ENCODE measurements at regions not wholly inside any gene's neighbourhood (a gene's known extent, or its start where the extent isn't known, plus 50 kb on each side); places are given as distances from the start of the nearest gene placed in this dataset.

GRCh38 chr6:120614723-120615122, 719.6 kb downstream of the TBC1D32 start:
- no peak for DNase-seq

- DNase-seq = no peak
These were observed 725.5 kb downstream of the TBC1D32 start for GRCh38 chr6:120608826-120609225.

GRCh38 chr6:120606743-120607142, 727.5 kb downstream of the TBC1D32 start:
- DNase-seq = no peak

GRCh38 chr6:120604510-120604909, 729.8 kb downstream of the TBC1D32 start:
- DNase-seq = no peak

DNA sequence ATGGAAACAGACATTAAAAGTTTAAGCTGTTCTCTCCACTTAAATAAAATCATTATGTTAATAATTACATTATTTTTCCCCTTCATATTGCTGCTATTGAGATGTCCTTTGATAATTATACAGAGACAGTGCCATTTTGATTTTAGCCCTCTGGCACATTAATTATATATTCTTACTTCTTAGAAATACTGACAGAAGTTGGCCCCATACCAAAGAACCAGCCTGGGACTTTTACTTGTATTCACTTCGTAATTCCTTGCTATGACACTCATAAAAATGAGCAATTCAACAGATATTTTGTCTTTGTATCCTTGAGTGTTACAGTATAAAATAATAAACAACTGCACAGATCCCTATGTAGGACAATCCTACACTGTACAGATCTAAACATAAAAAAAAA, 743.7 kb downstream of the TBC1D32 start:
- no peak for DNase-seq

DNA sequence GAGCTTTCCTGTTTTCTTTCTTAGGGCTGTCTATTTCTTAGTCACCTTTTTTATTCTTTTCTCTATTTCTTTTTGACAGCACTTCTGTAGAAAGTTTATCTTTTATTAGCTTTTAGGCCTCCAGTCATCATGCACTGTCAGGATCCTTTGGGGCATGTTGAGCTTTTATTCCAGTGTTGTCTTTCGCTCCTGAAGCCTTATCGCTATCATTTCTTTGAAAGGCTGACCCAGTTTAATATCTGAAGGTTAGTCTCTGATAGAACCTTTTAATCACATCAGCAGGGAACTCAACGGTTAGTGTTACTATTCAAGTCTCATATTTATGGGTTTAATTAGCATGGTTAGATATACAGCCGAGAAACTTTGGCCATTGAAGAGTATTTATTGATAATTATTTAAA, 745.9 kb downstream of the TBC1D32 start:
- DNase-seq = no peak

DNA sequence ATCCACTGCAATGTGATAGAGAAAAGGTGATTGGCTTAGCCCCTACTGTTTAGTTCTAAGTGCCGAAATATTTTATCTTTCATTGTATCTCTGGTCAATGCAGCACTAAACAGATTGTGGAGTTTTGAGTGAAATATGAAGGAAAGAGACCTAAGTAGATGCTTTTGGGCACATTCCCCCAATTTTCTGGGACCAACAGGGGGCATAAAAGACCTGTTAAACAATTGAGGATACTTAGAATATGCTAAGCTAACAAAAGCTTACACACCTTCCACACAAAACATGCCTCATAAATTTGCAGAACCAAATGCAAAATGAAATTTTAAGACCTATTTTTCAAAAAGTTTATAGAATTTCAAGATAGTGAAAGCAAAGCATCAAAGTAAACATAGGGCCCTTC, 746.9 kb downstream of the TBC1D32 start:
- DNase-seq = no peak

DNA sequence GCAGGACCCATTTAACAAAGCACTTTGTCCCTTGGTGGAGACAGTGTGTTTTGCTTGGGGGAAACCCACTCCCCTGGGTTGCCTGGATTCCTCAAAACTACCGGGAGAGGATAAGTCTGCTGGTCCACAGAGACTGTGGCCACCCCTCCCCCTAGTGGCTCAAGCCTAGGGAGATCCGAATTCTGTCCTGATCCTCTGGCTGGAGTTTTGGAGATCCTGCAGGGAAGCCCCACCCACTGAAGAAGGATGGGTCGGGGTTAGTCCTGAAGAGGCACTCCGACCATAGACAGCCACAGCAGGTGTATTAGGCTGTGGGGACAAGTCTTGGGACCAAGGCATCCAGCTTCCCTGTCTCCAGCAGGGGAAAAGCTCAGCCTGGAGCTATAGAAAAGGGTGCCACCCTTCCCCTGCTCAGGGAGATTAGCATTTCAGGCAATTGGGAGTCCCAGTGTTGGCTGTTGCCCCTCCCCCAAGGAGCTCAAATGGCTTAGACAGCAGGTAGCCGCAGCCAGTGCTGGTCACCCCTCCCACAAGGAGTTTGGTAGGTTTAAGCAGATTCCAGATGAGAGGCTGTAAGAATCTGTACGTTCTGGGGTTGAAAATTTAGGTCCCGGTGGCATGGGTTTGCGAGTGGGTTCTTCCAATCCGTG, 750.0 kb downstream of the TBC1D32 start:
- DNase-seq = no peak

- no peak for DNase-seq
These were observed 758.2 kb downstream of the TBC1D32 start for GRCh38 chr6:120576061-120576460.

DNA sequence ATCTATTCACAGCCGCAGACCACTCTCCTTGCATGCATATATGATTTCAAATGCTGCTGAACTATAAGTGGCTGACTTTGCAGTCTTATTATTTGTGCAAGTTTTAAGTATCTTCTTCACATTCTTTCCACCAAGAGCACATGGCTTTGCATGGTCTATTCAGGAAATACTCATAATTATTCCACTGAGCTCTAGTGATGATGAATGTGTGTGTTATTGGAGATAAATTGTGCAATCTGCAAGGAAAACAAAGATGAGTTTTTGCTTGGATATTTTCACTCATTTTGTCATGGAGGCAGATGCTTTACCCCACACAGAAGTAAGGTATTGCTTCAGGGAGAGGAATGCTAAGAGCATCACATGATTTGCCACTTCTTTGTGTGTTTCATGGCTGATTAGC, 764.6 kb downstream of the TBC1D32 start:
- no peak for DNase-seq

DNA sequence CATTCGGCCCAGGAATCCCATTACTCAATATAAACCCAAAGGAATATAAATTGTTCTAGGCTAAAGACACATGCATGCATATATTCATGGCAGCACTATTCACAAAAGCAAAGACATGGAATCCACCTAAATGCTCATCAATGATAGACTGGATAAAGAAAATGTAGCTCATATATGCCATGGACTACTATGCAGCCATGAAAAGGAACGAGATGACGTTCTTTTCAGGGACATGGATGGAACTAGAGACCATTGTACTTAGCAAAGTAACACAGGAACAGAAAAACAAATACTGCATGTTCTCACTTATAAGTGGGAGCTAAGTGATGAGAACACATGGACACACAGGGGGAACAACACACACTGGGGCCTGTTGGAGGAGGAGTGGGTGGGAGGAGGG, 769.5 kb downstream of the TBC1D32 start:
- no peak for DNase-seq

GRCh38 chr6:120558294-120558693, 776.0 kb downstream of the TBC1D32 start:
- no peak for DNase-seq

GRCh38 chr6:120557554-120557953, 776.7 kb downstream of the TBC1D32 start:
- no peak for DNase-seq

GRCh38 chr6:120556491-120556890, 777.8 kb downstream of the TBC1D32 start:
- no peak for DNase-seq

DNA sequence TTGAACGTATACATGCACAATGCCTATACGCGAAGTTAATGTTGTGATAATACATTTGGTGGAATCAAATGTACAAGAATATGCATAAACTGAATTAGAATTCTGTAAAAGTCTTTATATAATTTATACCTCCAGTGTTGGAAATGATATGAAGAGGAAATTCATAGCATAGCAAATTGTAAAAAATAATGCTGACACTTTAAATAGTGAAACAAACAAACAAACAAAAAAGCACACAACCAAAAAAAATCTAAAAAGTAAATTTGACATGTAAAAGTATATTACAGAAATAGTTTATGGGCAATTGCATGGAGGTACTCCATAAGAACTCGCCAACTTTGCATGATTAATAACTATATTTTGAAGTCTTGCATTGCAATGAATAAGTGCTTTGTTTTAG, 780.9 kb downstream of the TBC1D32 start:
- no peak for DNase-seq

- no peak for DNase-seq
These were observed 788.9 kb downstream of the TBC1D32 start for GRCh38 chr6:120545353-120545752.

GRCh38 chr6:120534954-120535353, 799.3 kb downstream of the TBC1D32 start:
- no peak for DNase-seq

GRCh38 chr6:120526576-120526975, 807.7 kb downstream of the TBC1D32 start:
- no peak for DNase-seq

DNA sequence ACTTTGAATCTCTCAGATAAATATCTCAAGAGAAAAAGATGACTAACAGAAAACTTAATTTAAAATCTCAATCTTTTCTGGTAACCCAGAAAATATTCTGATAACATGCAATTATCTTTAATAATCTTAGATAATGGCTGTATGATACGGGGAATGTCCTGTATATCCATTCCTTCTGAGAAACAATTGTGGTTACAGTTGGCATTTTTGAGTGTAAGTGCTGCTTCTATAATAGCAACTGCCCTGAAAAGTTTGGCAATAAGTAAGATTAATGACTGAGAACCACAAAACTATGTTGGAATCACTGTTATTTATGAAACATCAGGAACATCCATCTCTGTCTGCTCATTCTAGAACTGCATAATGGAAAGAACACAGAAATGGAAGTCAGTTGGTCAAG, 819.7 kb downstream of the TBC1D32 start:
- no peak for DNase-seq

- DNase-seq = no peak
These were observed 822.6 kb downstream of the TBC1D32 start for GRCh38 chr6:120511712-120512111.

GRCh38 chr6:120498711-120499110, 835.6 kb downstream of the TBC1D32 start:
- no peak for DNase-seq

DNA sequence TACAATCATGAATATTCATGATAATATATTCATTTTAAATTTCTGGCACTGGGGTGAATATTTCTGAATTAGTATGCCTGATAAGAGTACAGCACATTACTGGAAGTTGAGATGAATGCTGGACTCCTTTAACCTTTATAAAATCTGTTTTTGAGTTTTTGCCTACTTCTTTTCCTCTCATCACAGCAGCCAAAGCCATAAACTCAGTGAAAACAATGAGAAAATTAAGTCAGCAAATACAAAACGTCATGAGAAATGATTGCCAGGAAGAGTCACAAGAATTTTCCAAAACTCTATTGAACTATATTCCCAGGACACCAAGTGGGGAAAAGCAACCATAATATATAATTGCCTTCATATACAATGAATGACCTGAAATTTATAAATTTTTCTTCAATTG, 837.6 kb downstream of the TBC1D32 start:
- DNase-seq = no peak

GRCh38 chr6:120493505-120493904, 840.8 kb downstream of the TBC1D32 start:
- no peak for DNase-seq

DNA sequence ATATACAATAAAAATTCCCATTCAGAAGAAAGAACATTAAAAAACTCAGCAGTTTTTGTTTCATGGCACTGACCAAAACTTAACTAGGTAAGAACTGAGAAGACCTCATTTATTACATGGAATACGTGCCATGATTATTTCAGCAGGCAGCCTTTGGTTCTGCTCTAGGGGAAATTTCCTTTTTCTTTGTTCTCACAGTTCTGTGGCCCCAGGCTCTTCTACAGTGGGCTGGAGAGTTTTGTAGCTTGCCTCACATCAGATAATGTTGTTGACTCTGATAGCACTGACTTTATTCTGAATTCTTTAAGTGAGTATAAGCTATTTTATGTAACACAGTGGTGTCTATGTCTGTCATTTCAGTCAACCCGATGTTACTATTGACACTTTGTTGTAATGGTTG, 844.3 kb downstream of the TBC1D32 start:
- DNase-seq = no peak

DNA sequence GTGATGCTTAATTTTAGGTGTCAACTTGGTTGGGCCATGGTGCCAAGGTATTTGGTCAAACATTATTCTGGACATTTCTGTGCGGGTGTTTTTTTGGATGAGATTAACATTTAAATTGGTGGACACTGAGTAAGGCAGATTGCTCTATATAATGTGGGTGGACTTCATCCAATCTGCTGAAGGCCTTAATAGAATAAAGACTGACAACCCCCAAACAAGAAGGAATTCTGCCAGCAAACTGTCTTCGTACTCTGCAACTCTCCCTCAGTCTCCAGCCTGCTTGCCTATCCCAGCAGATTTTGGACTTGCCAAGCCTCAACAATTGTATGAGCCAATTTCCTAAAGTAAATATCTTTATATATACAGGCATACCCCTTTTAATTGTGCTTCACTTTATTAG, 850.1 kb downstream of the TBC1D32 start:
- no peak for DNase-seq

GRCh38 chr6:120478650-120479049, 855.6 kb downstream of the TBC1D32 start:
- DNase-seq = no peak
